Gastrocnemius medialis (tissue), 4 donors: ENCODE measurements at regions not wholly inside any gene's neighbourhood (a gene's known extent, or its start where the extent isn't known, plus 50 kb on each side); places are given as distances from the start of the nearest gene placed in this dataset.

ENCODE experiments used
- ATAC-seq, 2 donors: fragments of 150-250 bp; one replicate each; pipeline ENCODE4 v1.9.1; 2016
- DNase-seq, 2 donors: peaks; one replicate each; pipeline ENCODE4 v3.0.0-alpha.2; 2019
- H3K27ac ChIP-seq, 4 donors: fragments of 200-600 bp; sonication (generic); 1 replicate in 1 of 4; 2 replicates in 3 of 4; pipeline ENCODE4 v1.5.1; 2016 to 2018; ENCODE audit warnings: mild to moderate bottlenecking in 2 of 4, moderate library complexity in 1 of 4
- H3K27me3 ChIP-seq, 3 donors: fragments of 200-600 bp; sonication (generic) in 2 of 3; 1 replicate in 1 of 3; 2 replicates in 2 of 3; pipeline versions ENCODE4 v1.5.1 to v1.6.0; 2016 to 2019; ENCODE audit warnings: mild to moderate bottlenecking in 1 of 3, moderate library complexity in 1 of 3
- H3K36me3 ChIP-seq, 2 donors: fragments of 200-600 bp; sonication (generic) in 1 of 2; one replicate each; pipeline ENCODE4 v1.5.1; 2017 to 2018
- H3K4me1 ChIP-seq, 2 donors: fragments of 200-600 bp; sonication (generic) in 1 of 2; one replicate each; pipeline ENCODE4 v1.5.1; 2016 to 2017; ENCODE audit warnings: mild to moderate bottlenecking in 2 of 2
- H3K4me3 ChIP-seq, 4 donors: fragments of 200-600 bp; sonication (generic) in 3 of 4; 1 replicate in 1 of 4; 2 replicates in 3 of 4; pipeline ENCODE4 v1.5.1; 2016 to 2019; ENCODE audit warnings: mild to moderate bottlenecking in 2 of 4
- H3K9me3 ChIP-seq, 3 donors: fragments of 200-600 bp; sonication (generic) in 2 of 3; 1 replicate in 1 of 3; 2 replicates in 2 of 3; pipeline ENCODE4 v1.5.1; 2016 to 2019
- CTCF ChIP-seq, 5 experiments: fragments of 450-650 bp in 3 of 5; fragments of 200-600 bp in 2 of 5; sonication (generic) in 2 of 5; IDR thresholded peaks in 4 of 5; conservative IDR thresholded peaks in 1 of 5; 1 replicate in 4 of 5; 2 replicates in 1 of 5; pipeline ENCODE4 v1.5.1; 2016 to 2019; ENCODE audit warnings: antibody characterized with exemption in 5 of 5, mild to moderate bottlenecking in 3 of 5, moderate library complexity in 3 of 5
- POLR2A ChIP-seq, 2 donors: fragments of 450-650 bp; IDR thresholded peaks; one replicate each; pipeline ENCODE4 v1.6.1; 2017; ENCODE audit warnings: antibody characterized with exemption in 2 of 2, mild to moderate bottlenecking in 2 of 2, moderate library complexity in 2 of 2
- in situ Hi-C, 4 donors: fragments of 200-750 bp; cut with MboI; loops; one replicate each; pipeline versions ENCODE4 v1.15.0 to v1.8.0; 2017; ENCODE audit warnings: low sequenced_read_pairs in 4 of 4
- intact Hi-C: fragments of 100-400 bp; cut with DNase I; formaldehyde crosslinking; loops from one replicate; pipeline ENCODE4 v1.15.1; 2023; ENCODE audit warnings: low total_unique reads

- in situ Hi-C loops (loop anchor here in 1 of 4 donors (25.0 kb wide), 1 partner anchor 112 kb away; no protein-coding TSS in a partner anchor), intact Hi-C loops (no loop called here)
- ATAC-seq, result no peak
- Histone ChIP-seq H3K27ac (no peak overlapping the region), H3K9me3 (no peaks in the 10 kb centered on the region), H3K4me1 (no peaks in the 10 kb centered on the region), H3K27me3 (no peaks in the 10 kb centered on the region), H3K4me3 (no peak overlapping the region), H3K36me3 (no peaks in the 10 kb centered on the region)
- TF ChIP-seq POLR2A (IDR thresholded peaks at IDR 0.05), result no peak
- no peak for TF ChIP-seq CTCF (IDR thresholded peaks at IDR 0.05 in 4 of 5, conservative IDR thresholded peaks at IDR 0.05 in 1 of 5)
- DNase-seq, result no peak
These were observed 837.3 kb downstream of the TBC1D22A start for GRCh38 chr22:47599753-47600152.

- no peak for DNase-seq
- H3K27ac ChIP-seq, result no peak overlapping the region
- H3K9me3 ChIP-seq, result no peaks in the 10 kb centered on the region
- ATAC-seq, result no peak
- H3K27me3 ChIP-seq, result no peaks in the 10 kb centered on the region
- H3K4me1 ChIP-seq, result no peaks in the 10 kb centered on the region
- no peaks in the 10 kb centered on the region for H3K36me3 ChIP-seq
- no peak overlapping the region for H3K4me3 ChIP-seq
- TF ChIP-seq POLR2A (IDR thresholded peaks at IDR 0.05) (no peak), CTCF (IDR thresholded peaks at IDR 0.05 in 4 of 5, conservative IDR thresholded peaks at IDR 0.05 in 1 of 5) (no peak)
- in situ Hi-C loops (loop anchor here in 1 of 4 donors (25.0 kb wide), 1 partner anchor 112 kb away; no protein-coding TSS in a partner anchor), intact Hi-C loops (no loop called here)
These were observed 836.4 kb downstream of the TBC1D22A start for GRCh38 chr22:47598864-47599263.

- no peak for DNase-seq
- in situ Hi-C loops, result loop anchor here in 1 of 4 donors (25.0 kb wide), 1 partner anchor 110 kb away; no protein-coding TSS in a partner anchor
These were observed 834.6 kb downstream of the TBC1D22A start for GRCh38 chr22:47597041-47597440.

GRCh38 chr22:47596176-47596690 lies 833.8 kb downstream of the TBC1D22A start:
- intact Hi-C loops, result no loop called here
- Histone ChIP-seq H3K4me3 (no peak overlapping the region), H3K9me3 (no peaks in the 10 kb centered on the region), H3K27ac (no peak overlapping the region), H3K27me3 (no peaks in the 10 kb centered on the region), H3K36me3 (no peaks in the 10 kb centered on the region), H3K4me1 (no peaks in the 10 kb centered on the region)
- ATAC-seq, result no peak
- TF ChIP-seq CTCF (IDR thresholded peaks at IDR 0.05 in 4 of 5, conservative IDR thresholded peaks at IDR 0.05 in 1 of 5) (no peak), POLR2A (IDR thresholded peaks at IDR 0.05) (no peak)
- in situ Hi-C loops, result loop anchor here in 1 of 4 donors (25.0 kb wide), 1 partner anchor 109 kb away; no protein-coding TSS in a partner anchor
- no peak for DNase-seq

More at GRCh38 chr22:47597041-47597440, 834.6 kb downstream of the TBC1D22A start:
- Histone ChIP-seq H3K36me3 (no peaks in the 10 kb centered on the region), H3K4me1 (no peaks in the 10 kb centered on the region), H3K9me3 (no peaks in the 10 kb centered on the region), H3K27me3 (no peaks in the 10 kb centered on the region), H3K27ac (no peak overlapping the region), H3K4me3 (no peak overlapping the region)
- TF ChIP-seq CTCF (IDR thresholded peaks at IDR 0.05 in 4 of 5, conservative IDR thresholded peaks at IDR 0.05 in 1 of 5), result no peak
- TF ChIP-seq POLR2A (IDR thresholded peaks at IDR 0.05), result no peak
- intact Hi-C loops, result no loop called here
- ATAC-seq, result no peak
